Skeletal muscle satellite cell (primary cell): ENCODE measurements at regions not wholly inside any gene's neighbourhood (a gene's known extent, or its start where the extent isn't known, plus 50 kb on each side); places are given as distances from the start of the nearest gene placed in this dataset.

Experiments
- H3K27me3 ChIP-seq: 2 replicates; pipeline ENCODE4 v1.7.0; 2013; ENCODE audit warnings: low read length; ENCODE audit not compliant: control insufficient read depth, insufficient read depth
- H3K36me3 ChIP-seq: 2 replicates; pipeline ENCODE4 v1.7.0; 2013; ENCODE audit warnings: mild to moderate bottlenecking, control low read depth, low read length; ENCODE audit not compliant: insufficient read depth
- H3K4me1 ChIP-seq: 2 replicates; pipeline ENCODE4 v1.7.0; 2013; ENCODE audit warnings: low read length; ENCODE audit not compliant: control insufficient read depth, insufficient read depth
- H3K4me2 ChIP-seq: 2 replicates; pipeline ENCODE4 v1.7.0; 2013; ENCODE audit warnings: mild to moderate bottlenecking, low read length
- H3K4me3 ChIP-seq: 2 replicates; pipeline ENCODE4 v1.7.0; 2013; ENCODE audit warnings: low read length
- H3K9ac ChIP-seq: 2 replicates; pipeline ENCODE4 v1.7.0; 2013; ENCODE audit warnings: mild to moderate bottlenecking, low read depth, low read length, moderate library complexity
- H3K9me3 ChIP-seq: replicated peaks from 2 replicates; pipeline ENCODE4 v1.7.0; 2013; ENCODE audit warnings: mild to moderate bottlenecking, control low read depth, low read length

GRCh38 chr3:170778240-170779217, 91.5 kb downstream of the RPL22L1 start:
- H3K4me2 ChIP-seq = no peak overlapping the region
- H3K36me3 ChIP-seq = no peaks in the 10 kb centered on the region
- H3K27me3 ChIP-seq = no peaks in the 10 kb centered on the region
- H3K4me1 ChIP-seq = no peaks in the 10 kb centered on the region
- no peak overlapping the region for H3K4me3 ChIP-seq
- H3K9me3 ChIP-seq = no peaks in the 10 kb centered on the region
- no peak overlapping the region for H3K9ac ChIP-seq

- Histone ChIP-seq H3K27me3 (no peaks in the 10 kb centered on the region), H3K4me3 (no peak overlapping the region), H3K4me1 (no peaks in the 10 kb centered on the region), H3K4me2 (no peak overlapping the region), H3K36me3 (no peaks in the 10 kb centered on the region), H3K9ac (no peak overlapping the region), H3K9me3 (no peaks in the 10 kb centered on the region)
These were observed 92.5 kb downstream of the RPL22L1 start for GRCh38 chr3:170777564-170777926.

GRCh38 chr3:170776887-170777563, 93.0 kb downstream of the RPL22L1 start:
- Histone ChIP-seq H3K4me1 (no peaks in the 10 kb centered on the region), H3K9ac (no peak overlapping the region), H3K27me3 (no peaks in the 10 kb centered on the region), H3K4me2 (no peak overlapping the region), H3K4me3 (no peak overlapping the region), H3K36me3 (no peaks in the 10 kb centered on the region), H3K9me3 (no peaks in the 10 kb centered on the region)

- Histone ChIP-seq H3K4me2 (no peak overlapping the region), H3K9me3 (no peaks in the 10 kb centered on the region), H3K27me3 (no peaks in the 10 kb centered on the region)
These were observed 96.1 kb downstream of the RPL22L1 start for GRCh38 chr3:170773682-170774425.

GRCh38 chr3:170772175-170772574, 97.8 kb downstream of the RPL22L1 start:
- Histone ChIP-seq H3K9me3 (no peaks in the 10 kb centered on the region), H3K36me3 (no peaks in the 10 kb centered on the region), H3K9ac (no peak overlapping the region), H3K27me3 (no peaks in the 10 kb centered on the region), H3K4me1 (peaks cover 10% of the 10 kb centered on the region), H3K4me2 (no peak overlapping the region), H3K4me3 (no peak overlapping the region)

More at GRCh38 chr3:170773682-170774425, 96.1 kb downstream of the RPL22L1 start:
- H3K36me3 ChIP-seq = no peaks in the 10 kb centered on the region
- H3K9ac ChIP-seq = no peak overlapping the region
- H3K4me3 ChIP-seq = no peak overlapping the region
- H3K4me1 ChIP-seq = peaks cover 1% of the 10 kb centered on the region

- Histone ChIP-seq H3K9me3 (no peaks in the 10 kb centered on the region), H3K27me3 (no peaks in the 10 kb centered on the region), H3K9ac (no peak overlapping the region), H3K4me2 (peak overlapping the region; percentile 5), H3K4me1 (peaks cover 16% of the 10 kb centered on the region), H3K4me3 (no peak overlapping the region), H3K36me3 (no peaks in the 10 kb centered on the region)
These were observed 101.6 kb downstream of the RPL22L1 start for GRCh38 chr3:170768334-170768801.

- no peak overlapping the region for H3K4me3 ChIP-seq
- no peaks in the 10 kb centered on the region for H3K27me3 ChIP-seq
- H3K36me3 ChIP-seq = no peaks in the 10 kb centered on the region
- H3K9me3 ChIP-seq = no peaks in the 10 kb centered on the region
- peaks cover 16% of the 10 kb centered on the region for H3K4me1 ChIP-seq
- no peak overlapping the region for H3K9ac ChIP-seq
- no peak overlapping the region for H3K4me2 ChIP-seq
These were observed 102.4 kb downstream of the RPL22L1 start for GRCh38 chr3:170767576-170767941.

GRCh38 chr3:170766823-170767575, 103.0 kb downstream of the RPL22L1 start:
- H3K4me1 ChIP-seq = peaks cover 16% of the 10 kb centered on the region
- no peaks in the 10 kb centered on the region for H3K9me3 ChIP-seq
- H3K4me2 ChIP-seq = no peak overlapping the region
- no peaks in the 10 kb centered on the region for H3K36me3 ChIP-seq
- H3K9ac ChIP-seq = no peak overlapping the region
- H3K4me3 ChIP-seq = no peak overlapping the region
- no peaks in the 10 kb centered on the region for H3K27me3 ChIP-seq

- H3K9me3 ChIP-seq = no peaks in the 10 kb centered on the region
- H3K27me3 ChIP-seq = no peaks in the 10 kb centered on the region
- H3K9ac ChIP-seq = no peak overlapping the region
- H3K4me3 ChIP-seq = no peak overlapping the region
- H3K4me1 ChIP-seq = peaks cover 19% of the 10 kb centered on the region
- H3K36me3 ChIP-seq = no peaks in the 10 kb centered on the region
- H3K4me2 ChIP-seq = no peak overlapping the region
These were observed 103.7 kb downstream of the RPL22L1 start for GRCh38 chr3:170766253-170766652.

GRCh38 chr3:170765419-170766078, 104.4 kb downstream of the RPL22L1 start:
- H3K4me1 ChIP-seq = peaks cover 25% of the 10 kb centered on the region
- no peaks in the 10 kb centered on the region for H3K27me3 ChIP-seq
- H3K36me3 ChIP-seq = no peaks in the 10 kb centered on the region
- H3K4me3 ChIP-seq = no peak overlapping the region
- H3K9me3 ChIP-seq = no peaks in the 10 kb centered on the region
- H3K4me2 ChIP-seq = no peak overlapping the region
- no peak overlapping the region for H3K9ac ChIP-seq
